HEK293 (cell line): ENCODE measurements at regions not wholly inside any gene's neighbourhood (a gene's known extent, or its start where the extent isn't known, plus 50 kb on each side); places are given as distances from the start of the nearest gene placed in this dataset.

ENCODE experiments used
- CTCF ChIA-PET: fragments of 350-600 bp; formaldehyde crosslinking; extraction: SDS; loops from one replicate; lab custom pipeline; 2021; ENCODE audit warnings: antibody characterized with exemption; lab: Yijun Ruan, JAX
- POLR2A ChIA-PET: fragments of 300-600 bp; formaldehyde crosslinking; extraction: SDS; loops from one replicate; lab custom pipeline; 2020; ENCODE audit warnings: antibody characterized with exemption, inconsistent platforms; lab: Yijun Ruan, JAX
- H3K27ac ChIP-seq: fragments of 200-500 bp; sonication (Bioruptor generic); 2 replicates; pipeline ENCODE4 v1.5.1; 2014; ENCODE audit warnings: low read depth, low read length, control low read depth, inconsistent platforms; ENCODE audit errors: extremely low read depth
- H3K36me3 ChIP-seq, 2 experiments: fragments of 200-500 bp in 1 of 2; sonication (Bioruptor generic) in 1 of 2; 1 replicate in 1 of 2; 2 replicates in 1 of 2; pipeline ENCODE4 v1.5.1; 2014 to 2017; ENCODE audit warnings: inconsistent platforms in 2 of 2, low read length in 2 of 2; ENCODE audit not compliant: control insufficient read depth in 2 of 2, insufficient read depth in 1 of 2
- H3K4me1 ChIP-seq: fragments of 200-500 bp; sonication (Bioruptor generic); 2 replicates; pipeline ENCODE4 v1.5.1; 2014; ENCODE audit warnings: mild to moderate bottlenecking, low read length, inconsistent platforms; ENCODE audit not compliant: control insufficient read depth, insufficient read depth
- H3K4me3 ChIP-seq: 2 replicates; pipeline ENCODE4 v1.5.1; 2011; ENCODE audit warnings: low read depth, mild to moderate bottlenecking, control low read depth, low read length, moderate library complexity
- H3K9me3 ChIP-seq: fragments of 200-500 bp; sonication (Bioruptor generic); 2 replicates; pipeline ENCODE4 v1.5.1; 2014; ENCODE audit warnings: low read depth, low read length, inconsistent platforms; ENCODE audit not compliant: control insufficient read depth, insufficient read depth
- ZNF133 ChIP-seq: fragments of 450-650 bp; formaldehyde crosslinking; IDR thresholded peaks from 2 replicates; pipeline ENCODE4 v1.5.1; 2016; ENCODE audit warnings: missing biosample characterization, missing genetic modification characterization
- ZNF248 ChIP-seq: fragments of 450-650 bp; formaldehyde crosslinking; IDR thresholded peaks from 2 replicates; pipeline ENCODE4 v1.5.1; 2017; ENCODE audit warnings: missing biosample characterization, missing genetic modification characterization
- ZNF274 ChIP-seq, 2 experiments: fragments of 200-500 bp in 1 of 2; fragments of 450-650 bp in 1 of 2; sonication (Bioruptor generic) in 1 of 2; formaldehyde crosslinking in 1 of 2; IDR thresholded peaks; 2 replicates each; pipeline versions ENCODE4 v1.5.1 to v1.6.1; 2014 to 2016; ENCODE audit warnings: borderline replicate concordance in 1 of 2, inconsistent platforms in 1 of 2, low read length in 1 of 2, missing biosample characterization in 1 of 2, missing genetic modification characterization in 1 of 2
- ZNF354C ChIP-seq: fragments of 450-650 bp; formaldehyde crosslinking; IDR thresholded peaks from 2 replicates; pipeline ENCODE4 v1.5.1; 2016; ENCODE audit warnings: missing biosample characterization, missing genetic modification characterization, low read depth, borderline replicate concordance
- TF ChIP-seq, protein P1 (sequence below): fragments of 450-650 bp; formaldehyde crosslinking; IDR thresholded peaks from 2 replicates; pipeline ENCODE4 v1.5.1; 2017; ENCODE audit warnings: missing biosample characterization, missing genetic modification characterization
- TF ChIP-seq, protein P2 (sequence below): fragments of 450-650 bp; formaldehyde crosslinking; IDR thresholded peaks from 2 replicates; pipeline ENCODE4 v1.5.1; 2016; ENCODE audit warnings: missing biosample characterization, missing genetic modification characterization

DNA sequence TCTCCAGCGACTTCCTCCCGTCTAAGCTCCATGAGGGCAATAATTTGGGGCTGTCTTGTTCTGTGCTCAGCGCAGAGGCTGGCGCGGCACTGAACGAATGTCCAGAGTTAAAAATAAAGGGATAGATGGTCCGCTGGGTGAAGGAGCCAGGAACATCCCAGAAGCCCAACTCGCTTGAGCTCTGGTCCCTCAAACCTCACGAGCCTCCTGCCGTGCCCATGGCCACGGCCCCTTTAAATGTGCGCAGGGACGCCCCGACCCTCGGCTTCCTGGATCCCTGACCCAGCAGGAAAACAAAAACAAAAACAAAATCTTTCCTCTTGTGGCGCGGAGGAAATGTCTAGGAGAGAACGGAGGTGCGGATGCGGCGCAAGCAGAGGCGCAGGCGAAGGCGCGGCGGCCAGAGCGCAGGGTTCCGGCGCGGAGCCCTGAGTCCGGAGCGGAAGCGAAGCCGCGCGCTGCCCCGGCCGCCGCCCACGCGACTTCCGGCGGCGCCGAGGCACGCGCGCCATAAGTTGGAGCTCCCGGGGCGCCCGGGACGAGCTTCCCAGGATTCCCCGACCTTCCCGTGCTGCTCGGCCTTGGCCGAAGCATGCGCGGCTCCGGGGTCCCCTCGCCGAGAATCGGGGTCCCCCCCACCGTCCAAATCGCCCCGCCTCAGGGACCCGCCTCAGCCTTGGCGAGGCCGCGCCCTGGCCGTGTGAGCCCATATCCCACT lies 52.9 kb upstream of the WNT7A start:
- CTCF ChIA-PET = no interaction called here
- Histone ChIP-seq H3K9me3 (no peaks in the 10 kb centered on the region), H3K4me1 (no peaks in the 10 kb centered on the region), H3K27ac (no peak overlapping the region), H3K4me3 (no peak overlapping the region)
- TF ChIP-seq ZNF248 (tag by site-specific recombination) (no peak), ZNF354C (no peak)
- TF ChIP-seq, all 188 proteins: peak for 0
- POLR2A ChIA-PET = no interaction called here
- no peaks in the 10 kb centered on the region for H3K36me3 ChIP-seq

DNA sequence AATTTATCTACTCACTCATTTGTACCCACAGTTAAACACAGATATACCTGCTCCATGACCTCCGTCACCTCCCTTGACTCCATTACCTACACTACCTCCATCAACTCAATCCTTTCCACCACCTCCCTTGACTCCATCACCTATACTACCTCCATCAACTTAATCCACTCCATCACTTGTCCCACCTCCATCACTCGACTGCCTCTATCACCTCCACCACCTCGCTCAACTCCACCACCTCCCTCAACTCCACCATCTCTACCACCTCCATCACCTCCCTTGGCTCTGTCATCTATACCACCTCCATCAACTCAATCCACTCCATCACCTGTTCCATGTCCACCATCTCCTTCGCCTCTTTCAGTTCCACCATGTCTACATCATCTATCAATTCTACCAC lies 51.3 kb upstream of the WNT7A start:
- no peak for TF ChIP-seq ZNF274 (IDR thresholded peaks at IDR 0.05; ENCODE audit: low read length)
- 0 out of 2 replicates have a peak, but pooled peaks have one; percentile 38 for TF ChIP-seq ZNF274 (tag by site-specific recombination; IDR thresholded peaks at IDR 0.05; ENCODE audit: borderline replicate concordance)
- TF ChIP-seq, protein P1, sequence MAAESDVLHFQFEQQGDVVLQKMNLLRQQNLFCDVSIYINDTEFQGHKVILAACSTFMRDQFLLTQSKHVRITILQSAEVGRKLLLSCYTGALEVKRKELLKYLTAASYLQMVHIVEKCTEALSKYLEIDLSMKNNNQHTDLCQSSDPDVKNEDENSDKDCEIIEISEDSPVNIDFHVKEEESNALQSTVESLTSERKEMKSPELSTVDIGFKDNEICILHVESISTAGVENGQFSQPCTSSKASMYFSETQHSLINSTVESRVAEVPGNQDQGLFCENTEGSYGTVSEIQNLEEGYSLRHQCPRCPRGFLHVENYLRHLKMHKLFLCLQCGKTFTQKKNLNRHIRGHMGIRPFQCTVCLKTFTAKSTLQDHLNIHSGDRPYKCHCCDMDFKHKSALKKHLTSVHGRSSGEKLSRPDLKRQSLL (tag by site-specific recombination) = peak; percentile 97
- TF ChIP-seq, protein P2, sequence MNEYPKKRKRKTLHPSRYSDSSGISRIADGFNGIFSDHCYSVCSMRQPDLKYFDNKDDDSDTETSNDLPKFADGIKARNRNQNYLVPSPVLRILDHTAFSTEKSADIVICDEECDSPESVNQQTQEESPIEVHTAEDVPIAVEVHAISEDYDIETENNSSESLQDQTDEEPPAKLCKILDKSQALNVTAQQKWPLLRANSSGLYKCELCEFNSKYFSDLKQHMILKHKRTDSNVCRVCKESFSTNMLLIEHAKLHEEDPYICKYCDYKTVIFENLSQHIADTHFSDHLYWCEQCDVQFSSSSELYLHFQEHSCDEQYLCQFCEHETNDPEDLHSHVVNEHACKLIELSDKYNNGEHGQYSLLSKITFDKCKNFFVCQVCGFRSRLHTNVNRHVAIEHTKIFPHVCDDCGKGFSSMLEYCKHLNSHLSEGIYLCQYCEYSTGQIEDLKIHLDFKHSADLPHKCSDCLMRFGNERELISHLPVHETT (tag by site-specific recombination) = no peak
- 0 out of 2 replicates have a peak, but pooled peaks have one; percentile 16 for TF ChIP-seq ZNF133 (tag by site-specific recombination)
- ChIA-PET POLR2A (no interaction called here), CTCF (no interaction called here)

More for the DNA sequence above, 51.3 kb upstream of the WNT7A start:
- Histone ChIP-seq H3K27ac (no peak overlapping the region), H3K9me3 (no peaks in the 10 kb centered on the region), H3K36me3 (no peaks in the 10 kb centered on the region), H3K4me1 (no peaks in the 10 kb centered on the region), H3K4me3 (no peak overlapping the region)
